HepG2 (cell line): ENCODE measurements at regions not wholly inside any gene's neighbourhood (a gene's known extent, or its start where the extent isn't known, plus 50 kb on each side); places are given as distances from the start of the nearest gene placed in this dataset.

Experiments
- ATAC-seq: fragments of 200-7000 bp; cut with Tn5 transposase; 3 replicates; pipeline ENCODE4 v1.9.1; 2020; ENCODE audit warnings: mild to moderate bottlenecking, moderate library complexity
- BruUV-seq: library from RNA; stranded (reverse); fragments of 400-500 nt; replicated peaks from 2 replicates; lab custom pipeline; 2021; lab: Mats Ljungman, UMichigan
- CTCF ChIA-PET: fragments of 300-600 bp; formaldehyde crosslinking; extraction: SDS; loops from one replicate; lab custom pipeline; 2021; ENCODE audit warnings: low total read pairs, inconsistent platforms, low intra/inter-chr PET ratio; lab: Yijun Ruan, JAX
- POLR2A ChIA-PET: fragments of 350-600 bp; sonication (Branson Sonifier 250); formaldehyde crosslinking; loops from one replicate; lab custom pipeline; 2020; ENCODE audit warnings: antibody characterized with exemption, inconsistent platforms; lab: Yijun Ruan, JAX
- DNase-seq: peaks from one replicate; pipeline ENCODE4 v3.0.0-alpha.2; 2015; ENCODE audit warnings: low spot score
- FAIRE-seq: peaks from 3 replicates; lab custom pipeline; 2011; peaks lifted over from hg19 to GRCh38; lab: Jason Lieb, UNC
- H2AFZ ChIP-seq: one replicate; pipeline ENCODE4 v1.6.1; 2011; ENCODE audit warnings: low read length, inconsistent platforms
- H3K27ac ChIP-seq: fragments of 300-600 bp; 3 replicates; pipeline ENCODE4 v1.8.0; 2011; ENCODE audit warnings: mixed run types, mild to moderate bottlenecking, mixed read lengths, low read length, inconsistent platforms; ENCODE audit not compliant: insufficient read depth; ENCODE audit errors: extremely low read length
- H3K27me3 ChIP-seq, 2 experiments: fragments of 200-600 bp in 1 of 2; 2 replicates in 1 of 2; 3 replicates in 1 of 2; pipeline versions ENCODE4 v1.6.0 to v1.8.0; 2011; ENCODE audit warnings: low read length in 2 of 2, mild to moderate bottlenecking in 2 of 2, moderate library complexity in 2 of 2, inconsistent platforms in 1 of 2; ENCODE audit not compliant: insufficient read depth in 2 of 2, control insufficient read depth in 1 of 2
- H3K36me3 ChIP-seq, 2 experiments: fragments of 200-600 bp in 1 of 2; replicated peaks in 1 of 2; 2 replicates in 1 of 2; 3 replicates in 1 of 2; pipeline versions ENCODE4 v1.5.1 to v1.8.0; 2011; ENCODE audit warnings: low read length in 2 of 2, inconsistent platforms in 1 of 2; ENCODE audit not compliant: insufficient read depth in 2 of 2, control insufficient read depth in 1 of 2
- H3K4me1 ChIP-seq: 2 replicates; pipeline ENCODE4 v1.5.1; 2012; ENCODE audit warnings: low read length, inconsistent platforms; ENCODE audit not compliant: insufficient read depth
- H3K4me2 ChIP-seq: 2 replicates; pipeline ENCODE4 v1.6.0; 2011; ENCODE audit warnings: low read depth, low read length, inconsistent platforms
- H3K4me3 ChIP-seq, 3 experiments: fragments of 200-600 bp in 1 of 3; sonication (generic), shearing (Covaris generic) in 1 of 3; replicated peaks in 1 of 3; 2 replicates each; pipeline ENCODE4 v1.5.1; 2011 to 2016; ENCODE audit warnings: low read length in 3 of 3, inconsistent platforms in 2 of 3, low read depth in 2 of 3, mild to moderate bottlenecking in 2 of 3, control low read depth in 1 of 3, mixed read lengths in 1 of 3; ENCODE audit not compliant: insufficient read depth in 1 of 3
- H3K79me2 ChIP-seq: one replicate; pipeline ENCODE4 v1.6.1; 2011; ENCODE audit warnings: low read length, inconsistent platforms; ENCODE audit not compliant: insufficient read depth
- H3K9ac ChIP-seq: 2 replicates; pipeline ENCODE4 v1.6.0; 2011; ENCODE audit warnings: mild to moderate bottlenecking, low read depth, low read length, inconsistent platforms; ENCODE audit not compliant: insufficient read depth
- H3K9me3 ChIP-seq: 2 replicates; pipeline ENCODE4 v1.5.1; 2012; ENCODE audit warnings: mild to moderate bottlenecking, low read length
- H4K20me1 ChIP-seq: 2 replicates; pipeline ENCODE4 v1.6.0; 2011; ENCODE audit warnings: inconsistent platforms, mild to moderate bottlenecking, low read length, moderate library complexity; ENCODE audit not compliant: insufficient read depth
- BHLHE40 ChIP-seq: IDR thresholded peaks from 2 replicates; pipeline ENCODE4 v1.6.1; 2011; ENCODE audit warnings: low read length, improper control_type of control experiment
- CEBPB ChIP-seq: IDR thresholded peaks from 2 replicates; pipeline ENCODE4 v1.6.1; 2011; ENCODE audit warnings: low read depth, low read length, improper control_type of control experiment, borderline replicate concordance
- REXO4 ChIP-seq: sonication (generic); formaldehyde crosslinking; IDR thresholded peaks from 2 replicates; pipeline ENCODE4 v1.8.0; 2022; ENCODE audit warnings: missing genetic modification reagents, mild to moderate bottlenecking, borderline replicate concordance
- RFX1 ChIP-seq: fragments of 450-650 bp; IDR thresholded peaks from 2 replicates; pipeline ENCODE4 v1.6.1; 2017
- YEATS4 ChIP-seq: sonication (generic); formaldehyde crosslinking; IDR thresholded peaks from 2 replicates; pipeline ENCODE4 v1.4.0; 2020; ENCODE audit warnings: missing genetic modification reagents, borderline replicate concordance
- ZNF232 ChIP-seq: sonication (generic); formaldehyde crosslinking; IDR thresholded peaks from 2 replicates; pipeline ENCODE4 v1.4.0; 2020; ENCODE audit warnings: missing genetic modification reagents, borderline replicate concordance
- ZNF713 ChIP-seq: sonication (generic); formaldehyde crosslinking; IDR thresholded peaks from 2 replicates; pipeline ENCODE4 v1.4.0; 2020; ENCODE audit warnings: mild to moderate bottlenecking, missing genetic modification reagents
- ZNF788 ChIP-seq: sonication (generic); formaldehyde crosslinking; IDR thresholded peaks from 2 replicates; pipeline ENCODE4 v1.5.0; 2020; ENCODE audit warnings: mild to moderate bottlenecking, missing genetic modification reagents, borderline replicate concordance
- WGBS: methylation state at CpG from one replicate; pipeline ENCODE4 v1.1.6; 2017; ENCODE audit warnings: low lambda C conversion rate; 5-methylcytosine and 5-hydroxymethylcytosine counted together
- in situ Hi-C: cut with HindIII; loops from 2 replicates; pipeline ENCODE4 v1.10.0; 2017; ENCODE audit warnings: low pct_unique_long_range_greater_than_20kb; ENCODE audit not compliant: extremely low pct_ligation_motif_present
- intact Hi-C: fragments of 100-400 bp; cut with micrococcal nuclease; formaldehyde crosslinking; loops from one replicate; pipeline ENCODE4 v1.10.0; 2022; ENCODE audit not compliant: unreplicated experiment
- TF ChIP-seq, protein P1 (sequence below): sonication (generic); formaldehyde crosslinking; IDR thresholded peaks from 2 replicates; pipeline ENCODE4 v1.8.1; 2022; ENCODE audit warnings: mild to moderate bottlenecking, missing genetic modification reagents
- TF ChIP-seq, protein P2 (sequence below): sonication (generic); formaldehyde crosslinking; conservative IDR thresholded peaks from 2 replicates; pipeline ENCODE4 v1.5.0; 2020; ENCODE audit warnings: missing genetic modification reagents
- TF ChIP-seq, protein P3 (sequence below): sonication (generic); formaldehyde crosslinking; IDR thresholded peaks from 2 replicates; pipeline ENCODE4 v1.5.0; 2020; ENCODE audit warnings: mild to moderate bottlenecking, missing genetic modification reagents, borderline replicate concordance
- TF ChIP-seq, protein P4 (sequence below): sonication (generic); formaldehyde crosslinking; IDR thresholded peaks from 2 replicates; pipeline ENCODE4 v1.4.0; 2020; ENCODE audit warnings: missing genetic modification reagents, borderline replicate concordance
- TF ChIP-seq, protein P5 (sequence below): conservative IDR thresholded peaks from 2 replicates; pipeline ENCODE4 v1.6.1; 2018; ENCODE audit warnings: missing genetic modification reagents

DNA sequence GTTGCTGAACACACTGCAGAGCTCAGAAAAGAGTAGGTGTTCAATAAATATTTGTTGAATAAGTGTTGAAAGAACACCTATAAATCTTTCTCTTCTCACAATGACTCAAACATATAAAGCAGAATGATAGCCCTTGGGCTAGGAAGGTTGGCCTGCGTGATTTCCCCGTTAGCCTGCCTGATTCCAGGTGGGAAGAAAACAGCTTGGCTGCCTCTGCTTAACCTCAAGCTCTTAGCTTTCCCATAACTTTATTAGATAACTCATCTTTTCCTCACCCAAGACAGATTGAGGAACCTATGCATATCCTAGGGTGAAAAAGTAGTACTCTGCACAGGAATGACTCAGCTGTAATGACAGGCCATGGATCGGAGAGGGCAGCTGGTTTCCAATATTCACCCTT lies 300.3 kb upstream of the ID4 start:
- intact Hi-C loops: no loop called here
- POLR2A ChIA-PET: no interaction called here
- BruUV-seq: no TSS peak
- peaks cover 4% of the 10 kb centered on the region; the same call in 1 of the 2 replicates for H3K9me3 ChIP-seq
- H3K4me1 ChIP-seq: no peaks in the 10 kb centered on the region
- 15% methylated on average over 3 of the region's 3 CpGs for WGBS
- no peaks in the 10 kb centered on the region for H3K79me2 ChIP-seq
- CTCF ChIA-PET: no interaction called here
- no peak for DNase-seq
- H2AFZ ChIP-seq: no peak overlapping the region
- no peaks in the 10 kb centered on the region for H3K27me3 ChIP-seq
- no peak overlapping the region for H3K4me3 ChIP-seq
- no peak overlapping the region for H3K9ac ChIP-seq
- no peaks in the 10 kb centered on the region for H4K20me1 ChIP-seq
- H3K36me3 ChIP-seq: no peaks in the 10 kb centered on the region
- no peak overlapping the region for H3K27ac ChIP-seq
- no peak for ATAC-seq
- in situ Hi-C loops: no loop called here
- FAIRE-seq: no peak
- H3K4me2 ChIP-seq: no peak overlapping the region
- TF ChIP-seq BHLHE40 (no peak), YEATS4 (CRISPR knock-in tag) (no peak), ZNF788 (CRISPR knock-in tag) (no peak), ZNF232 (CRISPR knock-in tag) (no peak), REXO4 (no peak), RFX1 (no peak), CEBPB (no peak), ZNF713 (CRISPR knock-in tag) (no peak)
- TF ChIP-seq, protein P1, sequence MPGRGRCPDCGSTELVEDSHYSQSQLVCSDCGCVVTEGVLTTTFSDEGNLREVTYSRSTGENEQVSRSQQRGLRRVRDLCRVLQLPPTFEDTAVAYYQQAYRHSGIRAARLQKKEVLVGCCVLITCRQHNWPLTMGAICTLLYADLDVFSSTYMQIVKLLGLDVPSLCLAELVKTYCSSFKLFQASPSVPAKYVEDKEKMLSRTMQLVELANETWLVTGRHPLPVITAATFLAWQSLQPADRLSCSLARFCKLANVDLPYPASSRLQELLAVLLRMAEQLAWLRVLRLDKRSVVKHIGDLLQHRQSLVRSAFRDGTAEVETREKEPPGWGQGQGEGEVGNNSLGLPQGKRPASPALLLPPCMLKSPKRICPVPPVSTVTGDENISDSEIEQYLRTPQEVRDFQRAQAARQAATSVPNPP: no peak
- TF ChIP-seq, protein P2, sequence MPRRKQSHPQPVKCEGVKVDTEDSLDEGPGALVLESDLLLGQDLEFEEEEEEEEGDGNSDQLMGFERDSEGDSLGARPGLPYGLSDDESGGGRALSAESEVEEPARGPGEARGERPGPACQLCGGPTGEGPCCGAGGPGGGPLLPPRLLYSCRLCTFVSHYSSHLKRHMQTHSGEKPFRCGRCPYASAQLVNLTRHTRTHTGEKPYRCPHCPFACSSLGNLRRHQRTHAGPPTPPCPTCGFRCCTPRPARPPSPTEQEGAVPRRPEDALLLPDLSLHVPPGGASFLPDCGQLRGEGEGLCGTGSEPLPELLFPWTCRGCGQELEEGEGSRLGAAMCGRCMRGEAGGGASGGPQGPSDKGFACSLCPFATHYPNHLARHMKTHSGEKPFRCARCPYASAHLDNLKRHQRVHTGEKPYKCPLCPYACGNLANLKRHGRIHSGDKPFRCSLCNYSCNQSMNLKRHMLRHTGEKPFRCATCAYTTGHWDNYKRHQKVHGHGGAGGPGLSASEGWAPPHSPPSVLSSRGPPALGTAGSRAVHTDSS (CRISPR knock-in tag): no peak
- TF ChIP-seq, protein P3, sequence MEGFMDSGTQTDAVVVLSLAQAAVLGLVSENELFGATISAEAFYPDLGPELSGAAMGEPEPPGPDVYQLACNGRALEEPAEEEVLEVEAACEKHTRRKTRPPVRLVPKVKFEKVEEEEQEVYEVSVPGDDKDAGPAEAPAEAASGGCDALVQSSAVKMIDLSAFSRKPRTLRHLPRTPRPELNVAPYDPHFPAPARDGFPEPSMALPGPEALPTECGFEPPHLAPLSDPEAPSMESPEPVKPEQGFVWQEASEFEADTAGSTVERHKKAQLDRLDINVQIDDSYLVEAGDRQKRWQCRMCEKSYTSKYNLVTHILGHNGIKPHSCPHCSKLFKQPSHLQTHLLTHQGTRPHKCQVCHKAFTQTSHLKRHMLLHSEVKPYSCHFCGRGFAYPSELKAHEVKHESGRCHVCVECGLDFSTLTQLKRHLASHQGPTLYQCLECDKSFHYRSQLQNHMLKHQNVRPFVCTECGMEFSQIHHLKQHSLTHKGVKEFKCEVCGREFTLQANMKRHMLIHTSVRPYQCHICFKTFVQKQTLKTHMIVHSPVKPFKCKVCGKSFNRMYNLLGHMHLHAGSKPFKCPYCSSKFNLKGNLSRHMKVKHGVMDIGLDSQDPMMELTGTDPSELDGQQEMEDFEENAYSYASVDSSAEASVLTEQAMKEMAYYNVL (CRISPR knock-in tag): no peak
- TF ChIP-seq, protein P4, sequence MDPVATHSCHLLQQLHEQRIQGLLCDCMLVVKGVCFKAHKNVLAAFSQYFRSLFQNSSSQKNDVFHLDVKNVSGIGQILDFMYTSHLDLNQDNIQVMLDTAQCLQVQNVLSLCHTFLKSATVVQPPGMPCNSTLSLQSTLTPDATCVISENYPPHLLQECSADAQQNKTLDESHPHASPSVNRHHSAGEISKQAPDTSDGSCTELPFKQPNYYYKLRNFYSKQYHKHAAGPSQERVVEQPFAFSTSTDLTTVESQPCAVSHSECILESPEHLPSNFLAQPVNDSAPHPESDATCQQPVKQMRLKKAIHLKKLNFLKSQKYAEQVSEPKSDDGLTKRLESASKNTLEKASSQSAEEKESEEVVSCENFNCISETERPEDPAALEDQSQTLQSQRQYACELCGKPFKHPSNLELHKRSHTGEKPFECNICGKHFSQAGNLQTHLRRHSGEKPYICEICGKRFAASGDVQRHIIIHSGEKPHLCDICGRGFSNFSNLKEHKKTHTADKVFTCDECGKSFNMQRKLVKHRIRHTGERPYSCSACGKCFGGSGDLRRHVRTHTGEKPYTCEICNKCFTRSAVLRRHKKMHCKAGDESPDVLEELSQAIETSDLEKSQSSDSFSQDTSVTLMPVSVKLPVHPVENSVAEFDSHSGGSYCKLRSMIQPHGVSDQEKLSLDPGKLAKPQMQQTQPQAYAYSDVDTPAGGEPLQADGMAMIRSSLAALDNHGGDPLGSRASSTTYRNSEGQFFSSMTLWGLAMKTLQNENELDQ (CRISPR knock-in tag): no peak
- TF ChIP-seq, protein P5, sequence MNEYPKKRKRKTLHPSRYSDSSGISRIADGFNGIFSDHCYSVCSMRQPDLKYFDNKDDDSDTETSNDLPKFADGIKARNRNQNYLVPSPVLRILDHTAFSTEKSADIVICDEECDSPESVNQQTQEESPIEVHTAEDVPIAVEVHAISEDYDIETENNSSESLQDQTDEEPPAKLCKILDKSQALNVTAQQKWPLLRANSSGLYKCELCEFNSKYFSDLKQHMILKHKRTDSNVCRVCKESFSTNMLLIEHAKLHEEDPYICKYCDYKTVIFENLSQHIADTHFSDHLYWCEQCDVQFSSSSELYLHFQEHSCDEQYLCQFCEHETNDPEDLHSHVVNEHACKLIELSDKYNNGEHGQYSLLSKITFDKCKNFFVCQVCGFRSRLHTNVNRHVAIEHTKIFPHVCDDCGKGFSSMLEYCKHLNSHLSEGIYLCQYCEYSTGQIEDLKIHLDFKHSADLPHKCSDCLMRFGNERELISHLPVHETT: no peak
